Fibroblast of the aortic adventitia (primary cell): ENCODE measurements at regions not wholly inside any gene's neighbourhood (a gene's known extent, or its start where the extent isn't known, plus 50 kb on each side); places are given as distances from the start of the nearest gene placed in this dataset.

Experiments used
- DNase-seq: peaks from one replicate; pipeline ENCODE4 v3.0.0-alpha.2; 2010; ENCODE audit warnings: low read depth
- H3K4me3 ChIP-seq: 2 replicates; pipeline ENCODE4 v1.5.1; 2011; ENCODE audit warnings: low read depth, mild to moderate bottlenecking, control low read depth, low read length, moderate library complexity
- CTCF ChIP-seq: IDR thresholded peaks from 2 replicates; pipeline ENCODE4 v1.5.1; 2011; ENCODE audit warnings: mild to moderate bottlenecking, low read length, control low read depth, inconsistent platforms; ENCODE audit not compliant: insufficient read depth

- H3K4me3 ChIP-seq: no peak overlapping the region
- no peak for DNase-seq
- no peak for TF ChIP-seq CTCF
These were observed 141.8 kb upstream of the AJAP1 start for GRCh38 chr1:4512636-4513035.

GRCh38 chr1:4513685-4514084 lies 140.7 kb upstream of the AJAP1 start:
- no peak overlapping the region for H3K4me3 ChIP-seq
- TF ChIP-seq CTCF: no peak
- DNase-seq: no peak

- TF ChIP-seq CTCF: no peak
- no peak overlapping the region for H3K4me3 ChIP-seq
- DNase-seq: no peak
These were observed 138.6 kb upstream of the AJAP1 start for GRCh38 chr1:4515727-4516289.

- no peak overlapping the region for H3K4me3 ChIP-seq
- no peak for TF ChIP-seq CTCF
- DNase-seq: no peak
These were observed 137.8 kb upstream of the AJAP1 start for GRCh38 chr1:4516596-4516995.

- DNase-seq: no peak
- H3K4me3 ChIP-seq: no peak overlapping the region
- TF ChIP-seq CTCF: no peak
These were observed 137.0 kb upstream of the AJAP1 start for GRCh38 chr1:4517186-4517954.

GRCh38 chr1:4518621-4519020 lies 135.8 kb upstream of the AJAP1 start:
- no peak for DNase-seq
- no peak for TF ChIP-seq CTCF
- no peak overlapping the region for H3K4me3 ChIP-seq
